ENCODE measurements at regions not wholly inside any gene's neighbourhood (a gene's known extent, or its start where the extent isn't known, plus 50 kb on each side); places are given as distances from the start of the nearest gene placed in this dataset.
"Not testable (repeated sequence)": the region's sequence is repeated elsewhere in the genome, so short reads cannot be mapped to it uniquely, and the experiment has no call there.

- not testable (repeated sequence) for DNase-seq (ENCODE audit: low spot score)
- intact Hi-C loops (cut with DNase I) = loop anchor here in 1 of 2 donors (5.0 kb wide), 1 partner anchor 213 kb away; no protein-coding TSS in a partner anchor
Observed at GRCh38 chr18:47690778-47691177, 239.7 kb downstream of the SMAD2 start.

GRCh38 chr18:47689371-47689770 lies 241.1 kb downstream of the SMAD2 start:
- intact Hi-C loops (cut with DNase I) = no loop called here
- DNase-seq (ENCODE audit: low spot score) = no peak

- intact Hi-C loops (cut with DNase I) = no loop called here
- no peak for DNase-seq (ENCODE audit: low spot score)
Observed at GRCh38 chr18:47686806-47687205, 243.7 kb downstream of the SMAD2 start.

- intact Hi-C loops (cut with DNase I) = no loop called here
- no peak for DNase-seq (ENCODE audit: low spot score)
Observed at GRCh38 chr18:47683774-47684173, 246.7 kb downstream of the SMAD2 start.

GRCh38 chr18:47682876-47683275 lies 247.6 kb downstream of the SMAD2 start:
- DNase-seq (ENCODE audit: low spot score) = no peak
- intact Hi-C loops (cut with DNase I) = no loop called here

GRCh38 chr18:47680488-47680887 lies 250.0 kb downstream of the SMAD2 start:
- intact Hi-C loops (cut with DNase I) = no loop called here
- DNase-seq (ENCODE audit: low spot score) = no peak

GRCh38 chr18:47679864-47680263 lies 250.6 kb downstream of the SMAD2 start:
- intact Hi-C loops (cut with DNase I) = no loop called here
- DNase-seq (ENCODE audit: low spot score) = no peak

GRCh38 chr18:47677952-47678351 lies 252.5 kb downstream of the SMAD2 start:
- DNase-seq (ENCODE audit: low spot score) = no peak
- intact Hi-C loops (cut with DNase I) = no loop called here

GRCh38 chr18:47669815-47670214 lies 260.6 kb downstream of the SMAD2 start:
- intact Hi-C loops (cut with DNase I) = no loop called here
- DNase-seq (ENCODE audit: low spot score) = no peak

- intact Hi-C loops (cut with DNase I) = no loop called here
- no peak for DNase-seq (ENCODE audit: low spot score)
Observed at GRCh38 chr18:47658498-47658897, 272.0 kb downstream of the SMAD2 start.

- intact Hi-C loops (cut with DNase I) = no loop called here
- no peak for DNase-seq (ENCODE audit: low spot score)
Observed at GRCh38 chr18:47654988-47655387, 275.5 kb downstream of the SMAD2 start.

- intact Hi-C loops (cut with DNase I) = no loop called here
- no peak for DNase-seq (ENCODE audit: low spot score)
Observed at GRCh38 chr18:47644896-47645295, 285.6 kb downstream of the SMAD2 start.

- intact Hi-C loops (cut with DNase I); DNase-seq (ENCODE audit: low spot score): not testable (repeated sequence)
Observed at GRCh38 chr18:47637551-47637950, 292.9 kb downstream of the SMAD2 start.

- DNase-seq (ENCODE audit: low spot score) = no peak
- intact Hi-C loops (cut with DNase I) = no loop called here
Observed at GRCh38 chr18:47635416-47635815, 295.0 kb downstream of the SMAD2 start.

- no peak for DNase-seq (ENCODE audit: low spot score)
- intact Hi-C loops (cut with DNase I) = no loop called here
Observed at GRCh38 chr18:47632970-47633635, 297.4 kb downstream of the SMAD2 start.

GRCh38 chr18:47628893-47629292 lies 301.6 kb downstream of the SMAD2 start:
- no peak for DNase-seq (ENCODE audit: low spot score)
- intact Hi-C loops (cut with DNase I) = no loop called here

GRCh38 chr18:47628240-47628781 lies 302.1 kb downstream of the SMAD2 start:
- intact Hi-C loops (cut with DNase I) = no loop called here
- no peak for DNase-seq (ENCODE audit: low spot score)

- DNase-seq (ENCODE audit: low spot score) = no peak
- intact Hi-C loops (cut with DNase I) = no loop called here
Observed at GRCh38 chr18:47627030-47627429, 303.4 kb downstream of the SMAD2 start.

GRCh38 chr18:47619771-47620448 lies 310.5 kb downstream of the SMAD2 start:
- DNase-seq (ENCODE audit: low spot score) = no peak
- intact Hi-C loops (cut with DNase I) = no loop called here

GRCh38 chr18:47618758-47619157 lies 311.7 kb downstream of the SMAD2 start:
- DNase-seq (ENCODE audit: low spot score) = no peak
- intact Hi-C loops (cut with DNase I) = no loop called here

GRCh38 chr18:47615043-47615442 lies 315.4 kb downstream of the SMAD2 start:
- DNase-seq (ENCODE audit: low spot score) = no peak
- intact Hi-C loops (cut with DNase I) = no loop called here
